ENCODE measurements at regions not wholly inside any gene's neighbourhood (a gene's known extent, or its start where the extent isn't known, plus 50 kb on each side); places are given as distances from the start of the nearest gene placed in this dataset.

- TF ChIP-seq POLR2AphosphoS5 (IDR thresholded peaks at IDR 0.05) (no peak), CTCF (IDR thresholded peaks at IDR 0.05) (no peak), EP300 (IDR thresholded peaks at IDR 0.05) (no peak)
Observed at GRCh38 chr2:181121996-181122395, 141.6 kb downstream of the UBE2E3 start.

Measured in stomach (tissue), 4 donors.